ENCODE measurements at regions not wholly inside any gene's neighbourhood (a gene's known extent, or its start where the extent isn't known, plus 50 kb on each side); places are given as distances from the start of the nearest gene placed in this dataset.

DNA sequence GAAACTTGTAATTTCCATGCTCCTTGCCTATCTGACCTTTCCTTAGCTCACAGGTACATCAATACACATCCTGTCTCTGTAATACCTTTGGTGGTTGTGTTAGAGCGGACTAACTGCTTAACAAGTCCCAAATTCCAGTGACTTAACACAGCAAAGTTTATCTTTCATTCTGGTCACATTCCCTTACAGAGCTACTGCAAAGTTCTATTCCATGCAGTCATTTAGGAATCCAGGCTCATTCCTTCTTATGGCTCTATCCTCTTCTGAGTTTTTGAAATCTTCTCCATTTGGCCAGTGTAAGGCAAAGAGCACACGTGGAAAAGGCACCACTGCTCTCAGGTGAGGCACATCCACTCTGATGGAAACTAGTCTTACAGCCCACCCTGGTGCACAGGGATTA lies 238.6 kb upstream of the ANKRD55 start:
- dilution Hi-C loops (cut with MboI; ENCODE audit: extremely low pct_ligation_motif_present, low sequenced_read_pairs) = no loop called here
- Histone ChIP-seq H2AFZ (ENCODE audit: control insufficient read depth, low read length) (no peak overlapping the region), H3K9ac (ENCODE audit: control insufficient read depth, extremely low read depth, insufficient read depth, low read length) (no peak overlapping the region), H3K27me3 (ENCODE audit: control insufficient read depth, extremely low read depth, insufficient read depth, low read length) (no peaks in the 10 kb centered on the region), H3K4me1 (ENCODE audit: control insufficient read depth, extremely low read depth, insufficient read depth, low read length) (peaks cover 8% of the 10 kb centered on the region), H3K79me2 (ENCODE audit: control insufficient read depth, insufficient read depth, low read length) (no peaks in the 10 kb centered on the region), H3K9me3 (ENCODE audit: control insufficient read depth, low read depth, low read length) (no peaks in the 10 kb centered on the region), H4K20me1 (ENCODE audit: control insufficient read depth, extremely low read depth, insufficient read depth, low read length) (no peaks in the 10 kb centered on the region), H3K36me3 (ENCODE audit: control insufficient read depth in 2 of 2, extremely low read depth in 1 of 2, insufficient read depth in 2 of 2, low read length in 2 of 2) (no peaks in the 10 kb centered on the region), H3K27ac (ENCODE audit: control insufficient read depth, insufficient read depth, low read length) (no peak overlapping the region), H3K4me3 (ENCODE audit: control insufficient read depth in 2 of 3, extremely low read depth in 1 of 3, insufficient read depth in 2 of 3, low read depth in 1 of 3, low read length in 3 of 3) (no peak overlapping the region), H3K4me2 (ENCODE audit: control insufficient read depth, extremely low read depth, insufficient read depth, low read depth, low read length) (no peak overlapping the region), H3K9me1 (ENCODE audit: control insufficient read depth, extremely low read depth, insufficient read depth, low read length) (no peaks in the 10 kb centered on the region)
- DNase-seq (ENCODE audit: low read depth, low spot score) (no peak), FAIRE-seq (no peak)
- TF ChIP-seq, protein P1, sequence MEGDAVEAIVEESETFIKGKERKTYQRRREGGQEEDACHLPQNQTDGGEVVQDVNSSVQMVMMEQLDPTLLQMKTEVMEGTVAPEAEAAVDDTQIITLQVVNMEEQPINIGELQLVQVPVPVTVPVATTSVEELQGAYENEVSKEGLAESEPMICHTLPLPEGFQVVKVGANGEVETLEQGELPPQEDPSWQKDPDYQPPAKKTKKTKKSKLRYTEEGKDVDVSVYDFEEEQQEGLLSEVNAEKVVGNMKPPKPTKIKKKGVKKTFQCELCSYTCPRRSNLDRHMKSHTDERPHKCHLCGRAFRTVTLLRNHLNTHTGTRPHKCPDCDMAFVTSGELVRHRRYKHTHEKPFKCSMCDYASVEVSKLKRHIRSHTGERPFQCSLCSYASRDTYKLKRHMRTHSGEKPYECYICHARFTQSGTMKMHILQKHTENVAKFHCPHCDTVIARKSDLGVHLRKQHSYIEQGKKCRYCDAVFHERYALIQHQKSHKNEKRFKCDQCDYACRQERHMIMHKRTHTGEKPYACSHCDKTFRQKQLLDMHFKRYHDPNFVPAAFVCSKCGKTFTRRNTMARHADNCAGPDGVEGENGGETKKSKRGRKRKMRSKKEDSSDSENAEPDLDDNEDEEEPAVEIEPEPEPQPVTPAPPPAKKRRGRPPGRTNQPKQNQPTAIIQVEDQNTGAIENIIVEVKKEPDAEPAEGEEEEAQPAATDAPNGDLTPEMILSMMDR (optimal IDR thresholded peaks at IDR 0.05 in 1 of 3, IDR thresholded peaks at IDR 0.05 in 1 of 3, conservative IDR thresholded peaks at IDR 0.05 in 1 of 3; ENCODE audit: extremely low read depth in 1 of 3, insufficient read depth in 2 of 3, low read length in 3 of 3) = no peak
- TF ChIP-seq EZH2 (IDR thresholded peaks at IDR 0.05; ENCODE audit: low read length) = no peak

DNA sequence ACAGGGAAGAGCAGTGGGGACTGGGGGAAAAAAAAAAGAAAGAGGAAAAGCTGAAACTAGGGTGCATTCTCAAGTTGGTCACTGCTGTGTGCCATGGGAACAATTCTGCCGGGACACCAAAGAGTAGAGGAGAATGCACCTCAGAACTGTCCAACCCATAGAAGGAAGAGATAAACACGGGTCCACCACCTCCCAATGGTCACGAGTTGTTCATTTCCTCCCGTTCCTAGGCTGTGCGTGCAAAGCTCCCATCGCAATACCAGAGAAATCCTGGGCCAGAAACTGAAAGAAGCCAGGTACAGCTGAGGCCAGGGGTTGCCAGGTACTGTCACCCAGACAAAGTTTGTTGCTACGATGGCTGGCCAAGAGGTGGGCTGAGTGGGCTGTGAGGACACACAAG lies 236.9 kb upstream of the ANKRD55 start:
- dilution Hi-C loops (cut with MboI; ENCODE audit: extremely low pct_ligation_motif_present, low sequenced_read_pairs) = no loop called here
- Histone ChIP-seq H3K9ac (ENCODE audit: control insufficient read depth, extremely low read depth, insufficient read depth, low read length) (no peak overlapping the region), H3K4me2 (ENCODE audit: control insufficient read depth, extremely low read depth, insufficient read depth, low read depth, low read length) (no peak overlapping the region), H3K4me3 (ENCODE audit: control insufficient read depth in 2 of 3, extremely low read depth in 1 of 3, insufficient read depth in 2 of 3, low read depth in 1 of 3, low read length in 3 of 3) (no peak overlapping the region), H3K27me3 (ENCODE audit: control insufficient read depth, extremely low read depth, insufficient read depth, low read length) (no peaks in the 10 kb centered on the region), H2AFZ (ENCODE audit: control insufficient read depth, low read length) (no peak overlapping the region), H4K20me1 (ENCODE audit: control insufficient read depth, extremely low read depth, insufficient read depth, low read length) (no peaks in the 10 kb centered on the region), H3K36me3 (ENCODE audit: control insufficient read depth in 2 of 2, extremely low read depth in 1 of 2, insufficient read depth in 2 of 2, low read length in 2 of 2) (no peaks in the 10 kb centered on the region), H3K27ac (ENCODE audit: control insufficient read depth, insufficient read depth, low read length) (no peak overlapping the region), H3K79me2 (ENCODE audit: control insufficient read depth, insufficient read depth, low read length) (no peaks in the 10 kb centered on the region), H3K9me1 (ENCODE audit: control insufficient read depth, extremely low read depth, insufficient read depth, low read length) (no peaks in the 10 kb centered on the region), H3K9me3 (ENCODE audit: control insufficient read depth, low read depth, low read length) (no peaks in the 10 kb centered on the region), H3K4me1 (ENCODE audit: control insufficient read depth, extremely low read depth, insufficient read depth, low read length) (peaks cover 17% of the 10 kb centered on the region)
- FAIRE-seq (no peak), DNase-seq (ENCODE audit: low read depth, low spot score) (no peak)
- TF ChIP-seq, protein P1 (optimal IDR thresholded peaks at IDR 0.05 in 1 of 3, IDR thresholded peaks at IDR 0.05 in 1 of 3, conservative IDR thresholded peaks at IDR 0.05 in 1 of 3; ENCODE audit: extremely low read depth in 1 of 3, insufficient read depth in 2 of 3, low read length in 3 of 3) = no peak
- TF ChIP-seq EZH2 (IDR thresholded peaks at IDR 0.05; ENCODE audit: low read length) = no peak
